DND-41 (cell line): ENCODE measurements at regions not wholly inside any gene's neighbourhood (a gene's known extent, or its start where the extent isn't known, plus 50 kb on each side); places are given as distances from the start of the nearest gene placed in this dataset.

Experiments used
- CTCF ChIP-seq: IDR thresholded peaks from 2 replicates; pipeline ENCODE4 v1.5.1; 2012; ENCODE audit warnings: borderline replicate concordance, low read length, moderate library complexity, mild to moderate bottlenecking; ENCODE audit not compliant: poor library complexity, severe bottlenecking; ENCODE audit errors: extremely low read depth
- EZH2 ChIP-seq: IDR thresholded peaks from 3 replicates; pipeline ENCODE4 v1.6.1; 2012; ENCODE audit warnings: borderline replicate concordance, low read depth, mild to moderate bottlenecking, moderate library complexity, low read length, inconsistent platforms; ENCODE audit not compliant: severe bottlenecking

- TF ChIP-seq CTCF (no peak), EZH2 (no peak)
Measured at GRCh38 chr11:22520521-22520920, 105.1 kb downstream of the FANCF start.
